ENCODE measurements at regions not wholly inside any gene's neighbourhood (a gene's known extent, or its start where the extent isn't known, plus 50 kb on each side); places are given as distances from the start of the nearest gene placed in this dataset.

- WGBS, 2 donors = 86 to 88% methylated on average over 19 of the region's 19 CpGs
Measured at GRCh38 chr3:13171704-13172643, 98.7 kb upstream of the IQSEC1 start.

GRCh38 chr3:13170317-13170716, 97.1 kb upstream of the IQSEC1 start:
- Histone ChIP-seq H3K27me3 (no peaks in the 10 kb centered on the region), H3K9me3 (no peaks in the 10 kb centered on the region), H3K27ac (no peak overlapping the region), H3K4me3 (no peak overlapping the region), H3K4me1 (no peaks in the 10 kb centered on the region), H3K36me3 (no peaks in the 10 kb centered on the region)
- no peak for DNase-seq
- no peak for TF ChIP-seq CTCF (IDR thresholded peaks at IDR 0.05)
- no peak for FAIRE-seq
- 85 to 86% methylated on average over 7 of the region's 7 CpGs for WGBS, 2 donors
- ATAC-seq = no peak
- intact Hi-C loops (cut with DNase I) = no loop called here

More at GRCh38 chr3:13171704-13172643, 98.7 kb upstream of the IQSEC1 start:
- Histone ChIP-seq H3K4me3 (no peak overlapping the region), H3K9me3 (no peaks in the 10 kb centered on the region), H3K4me1 (no peaks in the 10 kb centered on the region), H3K27me3 (no peaks in the 10 kb centered on the region), H3K27ac (no peak overlapping the region), H3K36me3 (no peaks in the 10 kb centered on the region)
- no peak for DNase-seq
- TF ChIP-seq CTCF (IDR thresholded peaks at IDR 0.05) = no peak
- no peak for FAIRE-seq
- intact Hi-C loops (cut with DNase I) = no loop called here
- no peak for ATAC-seq

- 89 to 93% methylated on average over 4 of the region's 4 CpGs for WGBS, 2 donors
- Histone ChIP-seq H3K9me3 (no peaks in the 10 kb centered on the region), H3K27me3 (no peaks in the 10 kb centered on the region), H3K36me3 (no peaks in the 10 kb centered on the region), H3K27ac (no peak overlapping the region), H3K4me3 (no peak overlapping the region), H3K4me1 (no peaks in the 10 kb centered on the region)
- DNase-seq (no peak), ATAC-seq (no peak), FAIRE-seq (no peak)
- intact Hi-C loops (cut with DNase I) = no loop called here
- no peak for TF ChIP-seq CTCF (IDR thresholded peaks at IDR 0.05)
Measured at GRCh38 chr3:13168391-13168790, 95.2 kb upstream of the IQSEC1 start.

- 85 to 90% methylated on average over 2 of the region's 2 CpGs for WGBS, 2 donors
- intact Hi-C loops (cut with DNase I) = no loop called here
Measured at GRCh38 chr3:13167829-13168228, 94.6 kb upstream of the IQSEC1 start.

More at GRCh38 chr3:13167829-13168228, 94.6 kb upstream of the IQSEC1 start:
- ATAC-seq = no peak
- H3K27me3 ChIP-seq = no peaks in the 10 kb centered on the region
- no peaks in the 10 kb centered on the region for H3K36me3 ChIP-seq
- FAIRE-seq = no peak
- H3K9me3 ChIP-seq = no peaks in the 10 kb centered on the region
- H3K4me3 ChIP-seq = no peak overlapping the region
- no peak for TF ChIP-seq CTCF (IDR thresholded peaks at IDR 0.05)
- no peak for DNase-seq
- no peak overlapping the region for H3K27ac ChIP-seq
- no peaks in the 10 kb centered on the region for H3K4me1 ChIP-seq
